Activated CD4-positive, alpha-beta T cell treated with anti-CD3 and anti-CD28 coated beads, Interleukin-2, Interleukin-4, amounts not matched to agents 100 ng/mL and 50 ng/mL, durations not matched to agents 16 hours and 8 hours (primary cell): ENCODE measurements at regions not wholly inside any gene's neighbourhood (a gene's known extent, or its start where the extent isn't known, plus 50 kb on each side); places are given as distances from the start of the nearest gene placed in this dataset.
"Not testable (repeated sequence)": the region's sequence is repeated elsewhere in the genome, so short reads cannot be mapped to it uniquely, and the experiment has no call there.

Experiments
- DNase-seq: peaks from one replicate; pipeline ENCODE4 v3.0.0-alpha.2; 2020; ENCODE audit warnings: low spot score

DNA sequence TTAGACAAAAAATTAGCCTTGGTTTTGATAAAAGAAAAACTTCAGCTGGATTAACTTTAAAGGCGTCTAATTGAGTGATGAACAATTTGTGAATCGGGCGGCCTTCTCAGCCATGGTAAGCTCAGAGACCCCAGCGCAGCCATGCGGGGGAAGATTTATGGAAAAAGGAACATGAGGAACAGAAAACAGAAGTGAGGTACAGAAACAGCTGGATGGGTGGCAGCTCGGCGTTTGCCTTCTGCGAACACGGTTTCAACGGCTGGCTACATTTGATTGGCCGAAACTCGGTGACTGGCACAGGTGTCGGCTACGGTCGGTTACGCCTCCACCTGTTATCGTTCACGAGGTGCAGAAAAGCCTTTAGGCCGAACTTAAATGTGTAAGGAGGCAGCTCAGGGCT, 401.4 kb upstream of the FAT1 start:
- no peak for DNase-seq

DNA sequence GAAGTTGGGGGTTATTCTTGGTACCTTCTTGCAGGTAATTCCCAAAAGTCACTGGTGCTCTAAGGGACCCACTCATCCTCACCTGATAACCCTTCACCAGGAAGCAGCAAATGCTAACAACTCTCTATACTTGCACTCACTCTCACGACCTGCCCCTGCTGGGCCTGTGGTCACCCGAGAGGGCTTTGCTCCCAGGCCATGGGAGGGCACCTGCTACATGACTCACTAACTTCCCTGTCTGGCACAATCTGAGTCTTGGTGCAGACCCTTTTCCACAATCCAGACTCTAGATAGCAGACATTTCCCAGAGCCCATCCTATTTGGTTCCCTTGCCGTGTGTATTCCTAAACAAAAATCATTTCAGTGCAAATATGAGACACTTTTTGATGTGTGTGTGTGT, 403.8 kb upstream of the FAT1 start:
- DNase-seq = no peak

DNA sequence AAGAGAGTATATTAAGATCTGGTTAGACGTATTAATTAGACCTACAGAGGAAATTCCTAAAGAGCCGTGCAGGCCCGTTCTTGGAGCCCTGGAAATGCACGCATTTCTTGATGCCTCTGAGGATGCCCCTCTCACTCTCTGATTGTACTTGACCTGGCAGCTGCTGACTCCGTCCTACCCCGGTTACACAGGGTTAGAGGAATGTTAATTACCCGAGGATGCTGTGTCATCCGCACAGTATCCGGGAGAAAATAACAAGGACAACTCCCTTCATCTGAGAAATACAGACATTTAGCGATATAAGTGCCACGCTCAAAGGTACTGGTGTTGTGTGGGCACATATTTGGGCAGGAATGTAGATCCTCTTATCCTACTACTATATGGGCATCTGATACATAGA, 404.6 kb upstream of the FAT1 start:
- no peak for DNase-seq

DNA sequence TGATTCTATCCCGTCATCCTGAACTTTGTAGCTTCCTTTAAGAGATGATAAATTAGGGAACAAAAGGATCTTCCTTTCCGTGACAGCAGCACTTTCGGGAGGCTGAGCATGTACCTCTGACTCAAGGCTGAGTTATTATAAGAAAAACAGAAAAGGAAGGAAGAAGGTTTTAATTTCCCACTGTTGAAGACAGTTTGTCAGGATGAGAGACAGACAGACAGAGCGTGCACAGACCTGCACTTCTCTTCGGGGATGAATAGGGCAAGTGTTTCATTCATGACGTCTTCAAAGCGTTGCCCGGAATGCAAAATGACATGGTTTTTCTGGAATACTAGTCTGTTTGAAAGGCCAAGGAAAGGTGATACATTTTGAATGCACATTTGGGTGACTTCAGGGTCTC, 405.3 kb upstream of the FAT1 start:
- DNase-seq = no peak

DNA sequence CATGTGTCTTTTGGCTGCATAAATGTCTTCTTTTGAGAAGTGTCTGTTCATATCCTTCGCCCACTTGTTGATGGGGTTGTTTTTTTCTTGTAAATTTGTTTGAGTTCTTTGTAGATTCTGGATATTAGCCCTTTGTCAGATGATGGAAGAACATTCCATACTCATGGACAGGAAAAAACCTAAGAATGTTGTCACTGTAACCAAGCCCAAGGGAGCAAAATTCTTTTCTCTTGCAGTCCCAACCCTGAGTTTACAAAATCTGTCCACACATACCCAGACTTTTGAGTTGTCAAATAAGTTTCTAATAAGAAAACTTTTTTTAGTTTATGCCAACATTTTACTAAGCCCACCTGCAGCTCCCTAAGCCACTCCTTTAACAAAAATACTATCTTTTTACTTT, 408.2 kb upstream of the FAT1 start:
- DNase-seq = not testable (repeated sequence)

DNA sequence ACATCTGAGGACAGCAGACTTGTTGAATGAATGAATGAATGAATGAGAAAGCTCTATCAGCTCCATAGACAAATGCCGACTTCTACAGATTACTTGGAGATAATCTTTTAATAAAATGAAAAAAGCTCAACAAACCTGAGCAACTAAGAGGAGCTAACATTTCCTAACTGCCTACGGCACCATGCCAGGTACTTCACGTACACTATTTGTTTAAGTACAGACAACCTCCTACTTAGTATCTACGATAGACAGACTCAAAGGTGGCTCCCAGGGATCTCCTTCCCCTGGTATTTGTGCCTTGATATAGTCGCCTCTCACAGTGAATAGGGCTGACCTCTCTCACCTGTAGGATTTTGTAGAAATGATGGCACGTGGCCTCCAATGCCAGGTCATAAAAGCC, 412.2 kb upstream of the FAT1 start:
- DNase-seq = no peak

DNA sequence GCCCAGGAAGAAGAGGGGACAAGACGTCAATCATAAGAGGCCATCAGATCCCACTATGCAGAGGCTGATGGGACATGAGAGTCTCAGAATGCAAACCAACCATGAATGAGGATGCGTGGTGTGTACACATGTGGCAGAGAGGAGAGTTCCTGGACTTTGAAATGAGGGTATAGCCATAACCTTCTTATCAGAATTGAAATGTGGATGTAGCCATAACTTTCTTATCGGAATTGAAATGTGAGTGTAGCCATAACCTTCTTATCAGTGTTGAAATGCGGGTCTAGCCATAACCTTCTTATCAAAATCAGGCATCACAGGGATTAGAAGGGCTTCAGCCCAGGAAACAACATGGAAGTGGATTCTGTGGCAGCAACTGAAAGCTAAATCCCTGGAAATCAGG, 415.5 kb upstream of the FAT1 start:
- no peak for DNase-seq

DNA sequence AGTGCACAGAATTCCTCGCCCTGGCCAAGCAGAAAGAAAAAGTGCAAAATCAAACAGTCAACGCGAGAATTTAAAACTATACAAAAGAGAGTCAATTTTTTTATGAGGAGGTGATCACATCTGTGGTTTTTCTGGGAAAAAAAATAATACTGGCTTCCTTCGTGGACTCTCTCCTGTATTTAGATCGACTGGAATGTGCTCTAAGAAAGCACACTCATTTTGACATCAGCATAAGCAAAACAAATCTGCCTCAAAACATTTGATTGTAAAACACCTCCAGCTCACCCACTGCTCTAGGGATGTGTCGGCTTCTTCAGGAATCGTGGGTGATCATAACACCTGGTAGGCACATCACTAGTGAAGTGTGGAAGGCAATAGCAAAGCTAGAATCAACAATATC, 417.4 kb upstream of the FAT1 start:
- no peak for DNase-seq

DNA sequence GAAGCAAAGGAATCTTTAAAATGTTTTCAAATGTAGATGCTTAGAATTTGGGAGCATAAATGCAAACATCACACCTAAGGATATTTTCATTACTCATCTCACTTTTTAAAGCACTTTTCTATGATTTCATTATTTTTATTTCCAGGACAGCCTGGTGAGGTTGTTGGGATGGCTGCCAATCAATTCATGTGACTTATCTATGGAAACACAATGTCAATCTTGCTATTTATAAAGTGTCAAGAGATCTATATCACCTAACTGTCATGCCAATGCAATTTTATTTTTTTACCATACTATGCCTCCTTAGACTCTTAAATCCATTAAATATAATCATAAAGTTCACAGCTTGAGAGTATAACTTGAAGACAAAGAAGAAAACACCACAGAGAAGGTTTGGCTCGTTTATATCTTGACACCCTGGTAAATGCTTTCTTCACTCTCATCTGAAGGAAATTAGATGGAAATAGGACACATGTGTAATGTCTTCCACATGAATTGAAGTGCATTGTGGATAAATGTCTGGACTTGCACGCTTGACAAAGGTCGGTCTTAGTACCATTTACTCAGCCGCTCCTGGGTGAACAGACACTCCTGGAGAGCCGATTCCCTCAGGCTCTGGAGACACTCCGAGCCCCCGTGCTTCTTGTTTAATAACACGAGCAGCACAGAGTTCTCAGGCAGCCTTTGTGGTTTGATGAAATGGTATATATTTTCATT, 425.7 kb upstream of the FAT1 start:
- DNase-seq = no peak

DNA sequence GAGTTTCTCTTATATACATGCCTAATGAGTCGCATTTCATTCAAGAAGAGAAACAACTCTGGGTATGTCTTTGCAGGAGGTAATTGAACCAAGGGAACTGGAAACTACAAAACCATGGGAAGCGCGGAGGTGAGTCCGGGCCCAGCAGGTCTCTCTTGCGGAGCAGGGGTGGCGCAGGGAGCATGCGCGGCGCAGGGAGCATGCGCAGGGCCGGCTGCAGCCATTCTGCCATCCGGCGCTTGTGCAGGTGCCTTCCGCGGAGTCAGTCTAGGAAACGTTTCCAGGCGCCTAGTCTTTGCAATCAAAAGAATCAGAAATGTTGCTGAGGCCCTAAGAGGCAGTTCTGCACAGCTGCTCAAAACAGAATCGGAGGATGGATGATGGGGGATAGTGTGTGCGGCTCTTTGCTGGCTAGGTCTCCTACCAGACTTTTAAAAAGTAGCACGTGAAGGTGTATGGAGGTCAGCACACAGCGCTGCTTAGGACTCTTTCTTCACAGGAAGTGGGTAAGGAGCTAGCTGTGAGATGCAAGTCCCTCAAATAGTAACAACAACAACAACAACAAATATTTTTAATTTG, 433.8 kb upstream of the FAT1 start:
- no peak for DNase-seq

DNA sequence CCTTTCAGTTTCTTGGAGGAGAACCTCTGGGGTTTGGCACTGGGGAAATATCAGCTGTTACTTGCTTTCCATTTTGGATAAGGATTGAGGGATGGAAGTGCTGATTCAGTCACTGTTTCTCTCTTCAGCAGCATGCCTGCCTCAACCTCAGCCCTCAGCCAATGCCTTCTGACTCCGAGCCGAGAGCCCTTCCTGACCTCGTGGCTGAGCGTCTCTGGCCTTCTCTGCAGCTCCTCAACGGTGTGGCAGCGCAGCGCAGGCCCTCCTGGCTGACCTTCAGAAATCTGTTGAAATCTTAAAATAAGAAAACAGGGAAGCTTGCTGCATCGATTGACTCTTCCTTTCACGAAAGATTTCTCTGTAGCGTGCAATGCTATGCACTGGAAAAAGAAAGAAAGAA, 434.3 kb upstream of the FAT1 start:
- no peak for DNase-seq

DNA sequence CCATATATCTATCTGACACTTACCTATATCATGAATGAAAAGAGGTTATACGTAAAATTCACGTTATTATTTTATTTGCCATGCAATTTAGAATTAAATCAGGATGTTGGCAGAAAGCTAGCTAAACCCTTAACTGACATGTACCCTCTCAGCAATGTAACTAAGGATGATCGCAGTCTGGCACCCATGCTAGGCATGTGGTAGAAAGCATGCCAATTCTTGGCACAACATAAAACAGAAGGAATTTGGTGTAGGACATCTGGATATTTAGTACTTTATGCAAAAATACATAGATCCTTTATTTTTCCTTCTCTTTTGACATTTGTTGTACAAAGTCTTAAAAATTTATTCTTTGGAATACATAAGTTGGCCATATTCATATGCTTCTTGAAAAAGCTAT, 436.8 kb upstream of the FAT1 start:
- no peak for DNase-seq

DNA sequence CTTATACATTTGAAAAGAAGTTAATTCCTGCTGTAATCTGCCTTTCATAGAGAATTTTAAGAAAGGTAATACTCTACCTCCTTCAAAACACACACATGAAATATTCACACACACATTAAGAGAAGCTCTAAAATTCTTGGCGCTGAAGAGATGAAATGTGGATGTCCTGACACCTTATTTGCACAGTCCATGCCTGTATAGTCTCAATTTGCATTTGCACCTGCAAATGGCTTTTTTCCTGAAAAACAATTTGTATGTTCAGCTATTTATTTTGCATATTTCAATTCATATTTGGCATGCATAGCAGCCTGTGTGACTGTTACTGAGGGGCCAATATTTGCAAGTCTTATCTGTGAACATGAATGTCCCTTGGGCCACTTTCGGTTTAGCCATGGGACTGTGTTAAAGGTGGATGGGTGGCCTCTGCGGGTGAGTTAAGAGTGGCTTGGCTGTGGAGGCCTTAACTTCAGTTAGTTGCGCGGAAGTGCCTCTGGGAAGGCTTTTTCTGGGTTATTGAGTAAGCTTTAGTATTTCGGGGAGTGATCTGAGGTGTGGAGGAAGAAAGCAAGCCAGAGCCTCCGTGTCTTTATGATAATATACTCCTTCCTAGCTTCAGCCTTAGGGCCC, 443.3 kb upstream of the FAT1 start:
- DNase-seq = no peak

DNA sequence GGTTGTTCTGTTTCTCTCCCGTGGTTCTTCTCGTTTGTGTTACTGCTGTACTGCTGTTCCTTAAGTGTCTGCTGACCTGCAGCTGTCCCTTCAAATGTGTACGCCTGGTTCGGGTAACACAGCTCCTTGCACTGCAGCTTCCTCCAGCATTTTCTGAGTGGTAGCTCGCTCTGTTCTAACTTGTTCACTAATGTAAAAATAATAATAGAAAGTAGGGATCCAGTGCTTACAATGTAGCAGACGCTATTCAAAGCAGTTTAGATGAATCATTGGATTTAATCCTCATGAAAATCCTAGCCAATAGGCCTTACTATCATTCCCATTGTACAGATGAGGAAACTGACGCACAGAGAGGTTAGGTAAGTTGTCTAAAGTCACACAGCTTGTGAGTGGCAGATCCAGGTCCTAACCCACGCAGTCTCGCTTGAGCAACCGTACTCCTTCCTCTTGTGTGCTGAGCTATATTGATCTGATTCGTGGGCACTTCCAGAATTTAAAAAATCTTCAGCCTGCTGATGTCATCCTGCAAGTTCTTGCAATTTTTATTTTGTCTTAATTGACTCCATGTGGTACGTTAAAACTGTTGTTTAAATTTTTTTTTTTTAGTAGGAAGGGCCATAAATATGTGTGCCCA, 448.2 kb upstream of the FAT1 start:
- no peak for DNase-seq

DNA sequence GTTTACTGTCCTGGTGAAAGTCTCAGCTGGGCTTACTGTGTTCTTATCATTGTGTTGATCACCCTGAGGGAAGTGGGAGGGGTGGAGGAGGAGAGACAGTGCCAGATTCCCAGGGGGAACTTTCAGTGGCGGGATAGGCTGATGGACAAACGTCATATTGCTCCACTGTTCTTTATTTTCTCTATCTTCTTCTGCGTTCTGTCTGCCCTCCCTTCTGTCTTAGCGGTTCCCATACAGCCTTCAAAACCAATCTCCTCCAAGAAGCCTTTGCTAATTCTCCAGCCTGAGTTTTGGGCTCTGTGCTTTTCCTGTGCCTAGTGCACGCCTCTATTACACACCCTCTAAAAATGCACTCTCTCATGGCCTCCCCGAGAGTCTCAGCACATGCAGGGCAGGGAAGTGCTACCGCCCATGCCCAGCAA, 448.7 kb upstream of the FAT1 start:
- no peak for DNase-seq

DNA sequence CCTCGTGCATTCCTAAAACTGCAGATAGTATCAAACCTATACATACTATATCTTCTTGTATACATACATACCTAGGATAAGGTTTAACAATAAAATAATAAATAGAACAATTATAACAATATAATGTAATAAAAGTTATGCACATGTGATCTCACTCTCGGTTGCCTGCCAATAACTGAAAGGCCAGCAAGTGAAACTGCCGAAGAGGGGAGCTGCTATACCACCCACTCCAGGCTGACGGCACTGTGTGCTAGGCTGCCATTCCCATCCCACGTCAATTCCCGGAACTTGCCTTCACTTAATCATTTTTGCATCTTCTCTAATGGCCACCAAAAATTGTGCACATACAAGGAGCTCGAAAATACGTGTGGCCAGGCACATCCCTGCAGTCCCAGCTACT, 451.1 kb upstream of the FAT1 start:
- DNase-seq = no peak

DNA sequence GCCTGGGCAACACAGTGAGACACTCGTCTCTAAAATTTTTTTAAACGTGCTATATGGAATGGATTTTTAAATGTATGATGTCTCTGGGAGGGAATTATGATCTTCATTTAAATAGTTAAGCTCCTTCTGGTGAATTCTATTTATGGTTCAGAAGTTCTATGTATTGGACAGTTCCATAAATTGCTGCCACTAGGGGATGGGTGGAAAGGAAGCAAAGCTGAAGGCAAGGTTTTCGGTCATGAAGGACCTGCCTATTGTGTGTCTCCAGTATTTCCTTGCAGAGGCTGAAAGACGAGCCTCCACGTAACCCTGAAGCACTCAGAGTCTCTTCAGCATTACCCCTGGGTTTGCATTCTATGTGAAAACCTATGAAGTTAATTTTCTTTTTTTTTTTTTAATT, 451.5 kb upstream of the FAT1 start:
- no peak for DNase-seq

DNA sequence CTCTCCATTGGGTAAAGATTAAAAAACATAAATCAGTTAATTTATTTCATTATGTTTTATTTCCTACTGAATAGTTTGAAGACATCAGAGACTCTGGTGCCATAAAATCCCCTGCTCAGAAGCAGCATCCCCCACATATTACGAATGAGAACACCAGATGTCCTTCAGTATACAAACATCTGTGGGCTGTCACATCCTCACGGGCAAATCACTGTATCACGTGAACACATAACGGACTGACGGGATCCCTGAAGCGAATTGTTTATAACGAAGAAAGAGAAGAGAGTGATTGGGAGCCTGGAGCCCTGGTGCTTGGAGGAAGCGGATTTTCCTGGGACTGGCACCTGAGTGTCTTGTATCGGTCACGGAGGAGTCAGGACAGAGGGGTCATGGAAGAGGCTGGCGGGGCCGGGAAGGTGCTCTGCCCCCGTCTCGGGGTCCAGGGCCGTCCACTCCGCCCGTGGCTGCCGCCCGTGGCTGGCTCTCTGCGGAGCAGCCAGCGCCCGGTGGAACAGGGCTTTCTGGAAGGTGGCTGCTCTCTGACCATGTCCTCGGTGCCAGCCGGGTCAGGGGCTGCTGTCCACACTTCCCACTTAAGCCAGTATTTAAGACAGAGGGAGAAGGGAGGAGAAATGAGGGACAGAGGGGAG, 452.7 kb upstream of the FAT1 start:
- no peak for DNase-seq

DNA sequence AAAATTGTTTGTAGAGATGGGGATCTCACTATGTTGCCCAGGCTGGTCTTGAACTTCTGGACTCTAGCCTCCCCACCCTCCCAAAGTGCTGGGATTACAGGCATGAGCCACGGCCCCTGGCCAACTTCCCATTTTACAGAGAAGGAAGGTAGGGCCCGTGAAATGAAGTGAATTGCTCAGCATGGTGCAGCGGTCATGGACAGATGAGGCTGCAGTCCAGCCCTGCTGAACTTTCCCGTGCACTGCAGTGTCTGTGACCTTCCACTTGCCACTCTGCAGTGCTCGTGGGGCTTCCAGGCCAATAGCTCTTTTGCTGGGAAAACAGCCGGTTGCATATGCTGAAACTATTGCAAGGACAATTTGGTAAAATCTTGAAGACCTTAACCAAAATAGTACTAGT, 454.4 kb upstream of the FAT1 start:
- DNase-seq = no peak

DNA sequence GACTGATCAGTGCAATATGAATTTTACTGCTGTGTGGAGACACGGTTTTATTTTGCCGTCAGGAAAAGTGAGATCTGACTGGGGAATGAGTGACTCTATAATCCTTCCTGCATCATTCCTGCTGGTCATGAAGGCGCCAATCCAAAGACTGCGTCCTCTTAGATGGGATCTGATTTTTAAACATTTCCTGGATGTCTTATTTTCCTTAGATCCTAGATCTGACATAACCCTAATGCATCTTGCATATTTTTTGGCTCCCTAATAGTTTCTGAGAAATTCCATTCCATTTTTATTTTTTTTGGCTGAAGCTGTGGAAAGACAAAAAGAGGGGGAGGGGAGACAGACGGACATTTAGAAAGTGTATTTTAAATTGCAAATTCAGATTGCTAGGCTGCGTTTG, 454.9 kb upstream of the FAT1 start:
- DNase-seq = no peak

DNA sequence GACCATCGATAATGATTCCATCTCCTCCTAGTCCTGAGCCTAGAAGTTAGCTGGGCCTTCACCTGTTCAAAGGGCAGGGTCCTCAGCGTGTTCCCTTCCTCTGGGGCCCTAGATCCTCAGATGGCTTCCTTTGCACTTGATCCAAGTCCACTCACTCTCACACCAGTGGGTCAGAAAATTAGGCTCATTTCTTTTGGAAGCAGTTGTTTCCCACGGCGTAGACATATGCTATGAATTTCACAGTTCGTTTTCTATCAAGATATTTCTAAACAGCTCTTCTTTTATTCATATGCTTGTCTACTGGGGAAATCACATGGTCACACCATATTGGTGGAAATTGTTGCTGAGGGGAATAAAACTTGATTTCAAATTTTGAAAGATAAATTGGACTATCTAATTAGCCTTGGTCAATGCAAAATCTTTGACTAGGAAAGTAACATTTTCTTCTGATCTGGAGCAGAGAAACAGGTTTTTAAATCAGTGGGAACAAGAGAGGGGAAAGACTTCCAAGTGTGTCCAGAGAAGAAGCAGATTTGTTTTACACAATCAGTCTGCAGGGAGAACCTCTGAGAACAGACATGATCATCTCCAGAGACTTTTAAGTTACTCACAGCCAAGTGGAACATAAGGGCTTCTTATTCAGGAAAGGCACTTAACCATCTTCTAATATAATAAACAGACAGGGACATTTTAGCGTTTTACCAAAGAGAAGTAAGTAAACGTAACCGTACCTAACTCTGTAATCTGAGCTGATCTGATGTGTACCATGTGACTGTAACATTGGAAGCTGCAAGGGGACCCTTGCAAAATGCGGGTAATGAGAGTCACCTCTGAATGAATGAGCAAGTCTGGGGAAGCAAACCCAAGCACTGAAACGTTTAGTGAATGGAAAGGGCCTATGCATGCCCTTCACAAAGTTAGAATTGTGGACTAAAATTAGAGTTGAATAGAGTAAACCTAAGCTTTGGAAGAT, 455.7 kb upstream of the FAT1 start:
- no peak for DNase-seq

DNA sequence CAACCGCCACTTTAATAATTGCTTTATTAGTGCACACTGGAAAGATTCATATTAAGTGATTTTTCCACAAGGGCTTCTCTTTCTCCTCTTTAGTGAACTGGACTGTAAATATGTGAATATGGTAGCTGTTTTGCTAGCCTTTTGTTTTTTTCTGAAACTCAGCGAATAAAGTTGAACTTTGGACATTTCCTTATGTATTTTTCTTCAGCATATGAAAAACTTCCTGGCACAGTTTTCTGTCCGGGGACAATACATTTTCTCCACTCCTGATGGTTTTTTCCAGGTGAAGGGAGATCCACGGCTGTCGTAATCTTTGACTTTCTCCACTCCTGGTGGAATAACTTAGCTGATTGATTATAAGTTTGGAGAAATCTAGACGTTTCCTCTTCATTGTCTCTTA, 457.4 kb upstream of the FAT1 start:
- no peak for DNase-seq
